Breast epithelium (tissue), 3 donors: ENCODE measurements at regions not wholly inside any gene's neighbourhood (a gene's known extent, or its start where the extent isn't known, plus 50 kb on each side); places are given as distances from the start of the nearest gene placed in this dataset.

Source experiments
- POLR2A ChIP-seq: fragments of 450-650 bp; IDR thresholded peaks from one replicate; pipeline ENCODE4 v1.6.1; 2016; ENCODE audit warnings: antibody characterized with exemption, mild to moderate bottlenecking, moderate library complexity
- TF ChIP-seq, protein P1 (sequence below), 3 donors: fragments of 450-650 bp; IDR thresholded peaks; one replicate each; pipeline ENCODE4 v1.5.1; 2016 to 2017; ENCODE audit warnings: antibody characterized with exemption in 3 of 3, mild to moderate bottlenecking in 3 of 3, moderate library complexity in 3 of 3

- no peak for TF ChIP-seq POLR2A
- TF ChIP-seq, protein P1, sequence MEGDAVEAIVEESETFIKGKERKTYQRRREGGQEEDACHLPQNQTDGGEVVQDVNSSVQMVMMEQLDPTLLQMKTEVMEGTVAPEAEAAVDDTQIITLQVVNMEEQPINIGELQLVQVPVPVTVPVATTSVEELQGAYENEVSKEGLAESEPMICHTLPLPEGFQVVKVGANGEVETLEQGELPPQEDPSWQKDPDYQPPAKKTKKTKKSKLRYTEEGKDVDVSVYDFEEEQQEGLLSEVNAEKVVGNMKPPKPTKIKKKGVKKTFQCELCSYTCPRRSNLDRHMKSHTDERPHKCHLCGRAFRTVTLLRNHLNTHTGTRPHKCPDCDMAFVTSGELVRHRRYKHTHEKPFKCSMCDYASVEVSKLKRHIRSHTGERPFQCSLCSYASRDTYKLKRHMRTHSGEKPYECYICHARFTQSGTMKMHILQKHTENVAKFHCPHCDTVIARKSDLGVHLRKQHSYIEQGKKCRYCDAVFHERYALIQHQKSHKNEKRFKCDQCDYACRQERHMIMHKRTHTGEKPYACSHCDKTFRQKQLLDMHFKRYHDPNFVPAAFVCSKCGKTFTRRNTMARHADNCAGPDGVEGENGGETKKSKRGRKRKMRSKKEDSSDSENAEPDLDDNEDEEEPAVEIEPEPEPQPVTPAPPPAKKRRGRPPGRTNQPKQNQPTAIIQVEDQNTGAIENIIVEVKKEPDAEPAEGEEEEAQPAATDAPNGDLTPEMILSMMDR (IDR thresholded peaks at IDR 0.05): no peak
These were observed 446.4 kb upstream of the KLF4 start for GRCh38 chr9:107935931-107936330.
